Chondrocyte (in vitro differentiated cells): ENCODE measurements at regions not wholly inside any gene's neighbourhood (a gene's known extent, or its start where the extent isn't known, plus 50 kb on each side); places are given as distances from the start of the nearest gene placed in this dataset.

Experiments
- DNase-seq: peaks from one replicate; pipeline ENCODE4 v3.0.0; 2021; ENCODE audit warnings: mixed read lengths, low spot score
- H3K27ac Mint-ChIP-seq: one replicate; pipeline ENCODE4 v1.8.0; 2021; ENCODE audit warnings: mild to moderate bottlenecking, moderate library complexity, mixed read lengths; ENCODE audit not compliant: unreplicated experiment
- H3K27me3 Mint-ChIP-seq: 2 replicates; pipeline ENCODE4 v1.8.0; 2021; ENCODE audit warnings: low read depth, mixed read lengths
- H3K36me3 Mint-ChIP-seq: 2 replicates; pipeline ENCODE4 v1.8.0; 2021; ENCODE audit warnings: low read depth, mixed read lengths
- H3K4me1 Mint-ChIP-seq: 2 replicates; pipeline ENCODE4 v1.8.0; 2021; ENCODE audit warnings: low read depth, mild to moderate bottlenecking, mixed read lengths
- H3K4me3 Mint-ChIP-seq: one replicate; pipeline ENCODE4 v1.8.0; 2021; ENCODE audit warnings: mild to moderate bottlenecking, moderate library complexity, mixed read lengths; ENCODE audit not compliant: unreplicated experiment
- H3K9me3 Mint-ChIP-seq: 2 replicates; pipeline ENCODE4 v1.8.0; 2021; ENCODE audit warnings: low read depth, mixed read lengths
- TF ChIP-seq, protein P1 (sequence below): fragments of 200-600 bp; sonication (generic); IDR thresholded peaks from 2 replicates; pipeline ENCODE4 v1.5.0; 2021; ENCODE audit warnings: antibody characterized with exemption, mild to moderate bottlenecking, moderate library complexity

DNA sequence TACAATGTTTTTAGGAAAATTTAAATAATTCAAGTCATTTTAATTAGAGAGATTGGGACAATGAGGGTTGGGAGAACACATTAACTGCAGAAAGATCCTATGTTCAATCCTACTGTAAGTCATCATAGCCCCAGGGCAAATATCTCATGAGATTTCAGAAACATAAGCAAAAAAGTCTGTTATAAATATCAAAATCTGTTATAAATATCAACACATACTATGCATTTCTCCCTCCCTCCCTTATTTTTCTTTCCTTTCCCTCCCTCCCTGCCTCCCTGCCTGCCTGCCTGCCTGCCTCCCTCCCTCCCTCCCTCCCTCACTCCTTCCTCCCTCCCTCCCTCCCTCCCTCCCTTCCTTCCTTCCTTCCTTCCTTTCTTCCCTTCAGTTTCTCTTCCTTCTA is 267.3 kb upstream of the SASH1 start:
- Mint-ChIP-seq H3K9me3 (peaks cover 13% of the 10 kb centered on the region), H3K27ac (no peak overlapping the region)

DNA sequence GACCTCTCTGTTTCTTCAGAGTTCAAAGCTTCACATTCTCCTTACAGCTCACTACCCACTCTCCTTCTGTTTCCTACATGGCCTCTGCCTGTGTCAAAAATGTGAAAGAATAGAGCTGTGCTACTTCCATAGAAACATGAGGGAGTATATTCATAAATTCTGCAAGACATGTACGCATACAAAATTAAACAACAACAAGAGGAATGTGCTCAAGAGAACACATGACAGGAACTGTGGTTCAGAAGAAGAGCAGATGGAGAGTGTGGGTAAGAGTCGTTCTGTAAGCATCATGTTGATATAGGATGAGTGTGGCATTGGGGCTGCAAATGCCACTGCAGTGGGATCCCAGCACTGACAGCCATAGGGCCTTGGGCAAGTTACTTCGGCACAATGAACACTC is 266.6 kb upstream of the SASH1 start:
- Mint-ChIP-seq H3K4me3 (no peak overlapping the region), H3K27me3 (no peaks in the 10 kb centered on the region), H3K9me3 (peaks cover 13% of the 10 kb centered on the region), H3K4me1 (no peaks in the 10 kb centered on the region), H3K36me3 (no peaks in the 10 kb centered on the region), H3K27ac (no peak overlapping the region)
- TF ChIP-seq, protein P1, sequence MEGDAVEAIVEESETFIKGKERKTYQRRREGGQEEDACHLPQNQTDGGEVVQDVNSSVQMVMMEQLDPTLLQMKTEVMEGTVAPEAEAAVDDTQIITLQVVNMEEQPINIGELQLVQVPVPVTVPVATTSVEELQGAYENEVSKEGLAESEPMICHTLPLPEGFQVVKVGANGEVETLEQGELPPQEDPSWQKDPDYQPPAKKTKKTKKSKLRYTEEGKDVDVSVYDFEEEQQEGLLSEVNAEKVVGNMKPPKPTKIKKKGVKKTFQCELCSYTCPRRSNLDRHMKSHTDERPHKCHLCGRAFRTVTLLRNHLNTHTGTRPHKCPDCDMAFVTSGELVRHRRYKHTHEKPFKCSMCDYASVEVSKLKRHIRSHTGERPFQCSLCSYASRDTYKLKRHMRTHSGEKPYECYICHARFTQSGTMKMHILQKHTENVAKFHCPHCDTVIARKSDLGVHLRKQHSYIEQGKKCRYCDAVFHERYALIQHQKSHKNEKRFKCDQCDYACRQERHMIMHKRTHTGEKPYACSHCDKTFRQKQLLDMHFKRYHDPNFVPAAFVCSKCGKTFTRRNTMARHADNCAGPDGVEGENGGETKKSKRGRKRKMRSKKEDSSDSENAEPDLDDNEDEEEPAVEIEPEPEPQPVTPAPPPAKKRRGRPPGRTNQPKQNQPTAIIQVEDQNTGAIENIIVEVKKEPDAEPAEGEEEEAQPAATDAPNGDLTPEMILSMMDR: no peak
- no peak for DNase-seq

More for the DNA sequence above, 267.3 kb upstream of the SASH1 start:
- TF ChIP-seq, protein P1: no peak
- H3K4me1 Mint-ChIP-seq: no peaks in the 10 kb centered on the region
- no peak for DNase-seq
- no peaks in the 10 kb centered on the region for H3K27me3 Mint-ChIP-seq
- no peak overlapping the region for H3K4me3 Mint-ChIP-seq
- H3K36me3 Mint-ChIP-seq: no peaks in the 10 kb centered on the region

DNA sequence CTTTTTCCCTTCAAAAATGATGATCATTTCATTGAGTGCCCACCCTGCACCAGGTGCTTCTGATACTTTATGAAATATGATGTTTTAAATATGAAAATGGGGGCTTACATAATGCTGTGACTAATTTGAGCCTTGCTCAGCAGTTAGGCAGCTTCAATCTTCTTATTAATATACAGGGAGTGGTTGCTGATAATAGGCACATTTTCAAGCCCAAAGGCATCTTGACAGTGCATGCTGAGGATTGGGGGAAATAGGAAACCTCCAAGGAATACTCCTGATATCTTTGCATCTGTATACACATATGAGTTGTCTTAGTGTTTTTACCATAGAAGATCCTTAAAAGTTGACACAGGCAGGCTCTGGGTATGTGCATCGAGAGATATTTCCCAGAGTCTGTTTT is 262.3 kb upstream of the SASH1 start:
- Mint-ChIP-seq H3K4me1 (peaks cover under 1% of the 10 kb centered on the region), H3K4me3 (no peak overlapping the region), H3K36me3 (no peaks in the 10 kb centered on the region), H3K27ac (no peak overlapping the region), H3K9me3 (no peaks in the 10 kb centered on the region), H3K27me3 (no peaks in the 10 kb centered on the region)
- DNase-seq: no peak
- TF ChIP-seq, protein P1: no peak

DNA sequence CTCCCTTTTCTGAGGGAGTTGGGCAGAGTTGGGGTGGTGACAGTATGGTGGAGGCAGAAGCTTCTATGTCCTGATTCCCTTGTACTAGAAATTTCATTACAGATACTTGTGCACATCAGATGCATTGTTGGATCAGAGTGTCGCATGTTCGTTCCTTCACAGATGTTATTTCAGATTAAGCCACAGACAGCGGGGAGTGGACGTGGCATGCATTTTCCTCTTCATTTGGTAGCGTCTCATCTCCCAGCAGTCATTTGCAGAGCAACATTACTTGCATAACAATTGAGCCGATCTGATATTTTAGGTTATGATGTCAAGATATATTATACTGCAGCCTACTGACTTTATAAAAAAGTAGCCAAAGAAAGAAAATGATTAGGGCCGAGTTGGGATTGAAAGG is 261.6 kb upstream of the SASH1 start:
- no peaks in the 10 kb centered on the region for H3K36me3 Mint-ChIP-seq
- H3K4me1 Mint-ChIP-seq: peaks cover 8% of the 10 kb centered on the region
- no peak overlapping the region for H3K4me3 Mint-ChIP-seq
- TF ChIP-seq, protein P1: no peak
- DNase-seq: no peak
- H3K27ac Mint-ChIP-seq: no peak overlapping the region
- H3K27me3 Mint-ChIP-seq: no peaks in the 10 kb centered on the region
- peaks cover 2% of the 10 kb centered on the region for H3K9me3 Mint-ChIP-seq

DNA sequence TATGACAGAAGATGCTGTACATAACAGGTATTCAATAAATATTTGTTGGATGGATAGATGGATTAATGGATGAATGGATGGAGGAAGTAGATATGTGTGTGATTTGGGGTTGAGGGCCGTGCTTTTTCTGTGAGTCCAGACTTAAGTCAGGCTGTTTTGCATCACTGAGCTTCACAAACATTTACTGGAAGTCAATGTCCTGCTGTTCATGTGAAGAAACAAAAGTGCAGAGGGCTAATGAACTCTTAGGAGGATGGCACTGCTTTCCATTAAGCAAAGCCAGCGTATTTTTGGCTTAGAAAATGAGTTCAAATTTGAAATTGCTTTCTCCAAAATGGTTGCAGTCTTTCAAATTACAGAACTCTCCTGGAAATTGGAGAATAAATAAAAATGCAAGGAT is 260.6 kb upstream of the SASH1 start:
- Mint-ChIP-seq H3K27me3 (no peaks in the 10 kb centered on the region), H3K4me1 (peaks cover 18% of the 10 kb centered on the region), H3K9me3 (peaks cover 10% of the 10 kb centered on the region), H3K4me3 (no peak overlapping the region), H3K27ac (no peak overlapping the region), H3K36me3 (no peaks in the 10 kb centered on the region)
- TF ChIP-seq, protein P1: no peak
- DNase-seq: no peak
